K562 (cell line): ENCODE measurements at regions not wholly inside any gene's neighbourhood (a gene's known extent, or its start where the extent isn't known, plus 50 kb on each side); places are given as distances from the start of the nearest gene placed in this dataset.

ENCODE experiments used
- ATAC-seq: fragments of 200-7000 bp; cut with Tn5 transposase; 3 replicates; pipeline ENCODE4 v1.9.1; 2020; ENCODE audit warnings: moderate library complexity
- BruUV-seq: library from RNA; stranded (reverse); fragments of 400-500 nt; replicated peaks from 2 replicates; lab custom pipeline; 2021; lab: Mats Ljungman, UMichigan
- CTCF ChIA-PET: fragments of 300-600 bp; formaldehyde crosslinking; extraction: SDS; loops from one replicate; lab custom pipeline; 2021; ENCODE audit warnings: low intra/inter-chr PET ratio; lab: Yijun Ruan, JAX
- POLR2A ChIA-PET: fragments of 300-600, 350-650 bp; sonication (Branson Sonifier 250); formaldehyde crosslinking; extraction: SDS; loops from one replicate; lab custom pipeline; 2021; ENCODE audit warnings: antibody characterized with exemption, inconsistent platforms; lab: Yijun Ruan, JAX
- DNase-seq, 4 experiments: peaks; one replicate each; pipeline versions ENCODE4 v3.0.0 to v3.0.0-alpha.2; 2011 to 2018; ENCODE audit warnings: low spot score in 3 of 4, mixed read lengths in 3 of 4; ENCODE audit errors: extremely low read depth in 1 of 4
- FAIRE-seq: peaks from 2 replicates; lab custom pipeline; 2011; peaks lifted over from hg19 to GRCh38; lab: Jason Lieb, UNC
- H2AFZ ChIP-seq: 2 replicates; pipeline ENCODE4 v1.6.0; 2011; ENCODE audit warnings: low read depth, low read length, control low read depth, inconsistent platforms
- H3K27ac ChIP-seq: fragments of 200-600 bp; 3 replicates; pipeline ENCODE4 v1.8.0; 2011; ENCODE audit warnings: low read depth, mild to moderate bottlenecking, control low read depth, inconsistent platforms, low read length, moderate library complexity, mixed read lengths; ENCODE audit errors: extremely low read depth
- H3K27me3 ChIP-seq, 2 experiments: fragments of 300-600 bp in 1 of 2; 2 replicates in 1 of 2; 3 replicates in 1 of 2; pipeline versions ENCODE4 v1.6.0 to v1.8.0; 2011; ENCODE audit warnings: inconsistent platforms in 2 of 2, low read length in 2 of 2, mild to moderate bottlenecking in 1 of 2, mixed read lengths in 1 of 2, moderate library complexity in 1 of 2; ENCODE audit not compliant: control insufficient read depth in 2 of 2, insufficient read depth in 2 of 2
- H3K36me3 ChIP-seq: fragments of 300-600 bp; 3 replicates; pipeline ENCODE4 v1.8.0; 2011; ENCODE audit warnings: mild to moderate bottlenecking, low read length, inconsistent platforms; ENCODE audit not compliant: control insufficient read depth, insufficient read depth
- H3K4me1 ChIP-seq, 2 experiments: fragments of 200-600 bp in 1 of 2; replicated peaks in 1 of 2; 2 replicates in 1 of 2; 3 replicates in 1 of 2; pipeline versions ENCODE4 v1.5.1 to v1.8.0; 2011; ENCODE audit warnings: inconsistent platforms in 2 of 2, low read length in 2 of 2, mild to moderate bottlenecking in 1 of 2, mixed read lengths in 1 of 2, moderate library complexity in 1 of 2; ENCODE audit not compliant: control insufficient read depth in 2 of 2, insufficient read depth in 2 of 2
- H3K4me2 ChIP-seq: 2 replicates; pipeline ENCODE4 v1.6.1; 2011; ENCODE audit warnings: low read length, control low read depth, inconsistent platforms, mixed read lengths; ENCODE audit not compliant: insufficient read depth
- H3K4me3 ChIP-seq: fragments of 200-600 bp; sonication (generic), shearing (Covaris generic); 2 replicates; pipeline ENCODE4 v1.5.1; 2016; ENCODE audit warnings: control low read depth, inconsistent platforms
- H3K79me2 ChIP-seq: fragments of 200-600 bp; 3 replicates; pipeline ENCODE4 v1.8.0; 2011; ENCODE audit warnings: low read length, inconsistent platforms; ENCODE audit not compliant: control insufficient read depth, insufficient read depth
- H3K9ac ChIP-seq, 2 experiments: 2 replicates each; pipeline versions ENCODE4 v1.6.0 to v1.6.1; 2011; ENCODE audit warnings: low read depth in 2 of 2, low read length in 2 of 2, control low read depth in 1 of 2, inconsistent platforms in 1 of 2, mild to moderate bottlenecking in 1 of 2, mixed read lengths in 1 of 2; ENCODE audit not compliant: insufficient read depth in 1 of 2
- H3K9me1 ChIP-seq: one replicate; pipeline ENCODE4 v1.6.0; 2011; ENCODE audit warnings: inconsistent platforms, mild to moderate bottlenecking, low read length, moderate library complexity; ENCODE audit not compliant: control insufficient read depth, insufficient read depth
- H3K9me3 ChIP-seq: replicated peaks from 2 replicates; pipeline ENCODE4 v1.5.1; 2011; ENCODE audit warnings: low read depth, low read length, inconsistent platforms; ENCODE audit not compliant: control insufficient read depth, insufficient read depth
- H4K20me1 ChIP-seq: replicated peaks from 2 replicates; pipeline ENCODE4 v1.6.1; 2011; ENCODE audit warnings: low read length, inconsistent platforms, mixed read lengths; ENCODE audit not compliant: control insufficient read depth, insufficient read depth
- ETS1 ChIP-seq: conservative IDR thresholded peaks from 2 replicates; pipeline ENCODE4 v1.6.1; 2011; ENCODE audit warnings: low read depth, mild to moderate bottlenecking, low read length; ENCODE audit not compliant: control insufficient read depth
- PHF8 ChIP-seq: fragments of 200-600 bp; sonication (generic); IDR thresholded peaks from 2 replicates; pipeline ENCODE4 v1.6.1; 2012; ENCODE audit warnings: mixed run types, mild to moderate bottlenecking, inconsistent platforms, low read length, moderate library complexity, borderline replicate concordance
- RBBP5 ChIP-seq: fragments of 200-600 bp; sonication (generic); IDR thresholded peaks from 2 replicates; pipeline ENCODE4 v1.6.1; 2012; ENCODE audit warnings: borderline replicate concordance, mild to moderate bottlenecking, low read length, control low read depth, inconsistent platforms; ENCODE audit not compliant: insufficient read depth, poor library complexity, severe bottlenecking
- WGBS: fragments of 100-300 bp; shearing (Covaris generic); methylation state at CpG from one replicate; pipeline ENCODE4 v1.1.6; 2016; ENCODE audit warnings: low coverage, mixed read lengths; ENCODE audit not compliant: insufficient coverage; ENCODE audit errors: missing lambda C conversion rate; 5-methylcytosine and 5-hydroxymethylcytosine counted together
- in situ Hi-C: fragments of 300-500 bp; cut with MboI; formaldehyde crosslinking; loops from 4 replicates; pipeline ENCODE4 v1.15.0; 2018; ENCODE audit warnings: inconsistent platforms, mixed read lengths
- intact Hi-C: fragments of 100-400 bp; cut with micrococcal nuclease; formaldehyde crosslinking; loops from 2 replicates; pipeline ENCODE4 v1.14.2; 2022

DNA sequence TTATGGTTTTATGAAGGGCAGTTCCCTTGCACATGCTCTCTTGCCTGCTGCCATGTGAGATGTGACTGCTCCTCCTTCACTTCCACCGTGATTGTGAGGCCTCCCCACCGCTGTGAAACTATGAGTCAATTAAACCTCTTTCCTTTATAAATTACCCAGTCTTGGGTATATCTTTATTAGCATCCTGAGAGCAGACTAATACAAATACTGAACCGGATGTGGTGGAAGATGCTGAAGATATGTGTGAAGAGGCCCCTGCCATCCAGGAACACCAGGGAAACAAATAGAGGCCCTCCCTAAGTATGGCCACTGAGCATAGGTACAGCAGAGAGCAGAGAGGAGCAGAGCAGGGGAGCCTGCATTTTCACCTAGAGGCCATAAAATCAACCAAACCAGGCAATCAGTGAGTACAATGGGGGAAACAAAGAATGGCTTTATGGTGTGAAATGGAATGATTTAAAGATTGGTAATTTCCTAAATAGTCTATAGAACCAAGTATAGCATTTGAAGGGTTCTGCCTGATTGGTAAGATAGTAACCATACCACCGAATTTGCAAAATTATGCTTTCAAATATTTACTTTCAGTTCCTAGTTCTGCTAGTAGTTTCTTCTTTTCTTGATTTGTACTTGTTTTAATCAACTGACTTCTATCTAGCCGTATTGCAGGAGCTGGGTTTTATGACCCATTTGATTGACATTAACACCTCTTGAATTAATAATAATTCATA is 421.6 kb downstream of the IRX1 start:
- WGBS, result under 1% methylated on average over 5 of the region's 5 CpGs
- H3K9me1 ChIP-seq, result no peaks in the 10 kb centered on the region
- no peaks in the 10 kb centered on the region for H3K36me3 ChIP-seq
- no peaks in the 10 kb centered on the region for H3K79me2 ChIP-seq
- no peaks in the 10 kb centered on the region for H3K9me3 ChIP-seq
- FAIRE-seq (no peak), ATAC-seq (no peak), DNase-seq (no peak)
- intact Hi-C loops (no loop called here), in situ Hi-C loops (no loop called here)
- no peak for TF ChIP-seq RBBP5
- no peak for TF ChIP-seq PHF8
- no peak for TF ChIP-seq ETS1
- H4K20me1 ChIP-seq, result no peaks in the 10 kb centered on the region
- BruUV-seq, result no TSS peak
- H3K27ac ChIP-seq, result no peak overlapping the region
- H3K27me3 ChIP-seq, result no peaks in the 10 kb centered on the region
- no peak overlapping the region for H3K9ac ChIP-seq
- H3K4me3 ChIP-seq, result no peak overlapping the region
- H2AFZ ChIP-seq, result no peak overlapping the region
- ChIA-PET POLR2A (no interaction called here), CTCF (no interaction called here)
- no peak overlapping the region for H3K4me2 ChIP-seq
- H3K4me1 ChIP-seq, result no peaks in the 10 kb centered on the region
